ENCODE measurements at regions not wholly inside any gene's neighbourhood (a gene's known extent, or its start where the extent isn't known, plus 50 kb on each side); places are given as distances from the start of the nearest gene placed in this dataset.

GRCh38 chr13:50664951-50665350 lies 178.5 kb downstream of the DLEU7 start:
- WGBS, 5 donors: 91 to 100% (median 95%) methylated on average over 2 of the region's 2 CpGs
- peaks cover 0 to 5% (median 0%) of the 10 kb centered on the region in 6 donors for H3K4me1 ChIP-seq
- peaks cover 0 to 22% (median 10%) of the 10 kb centered on the region in 8 donors for H3K9me3 ChIP-seq
- no peaks in the 10 kb centered on the region for H3K36me3 ChIP-seq
- TF ChIP-seq POLR2A (IDR thresholded peaks at IDR 0.05) (no peak), POLR2AphosphoS5 (IDR thresholded peaks at IDR 0.05) (no peak), CTCF (IDR thresholded peaks at IDR 0.05 in 8 of 11, conservative IDR thresholded peaks at IDR 0.05 in 3 of 11) (no peak)
- no peak for DNase-seq
- H3K27ac ChIP-seq: no peak overlapping the region
- no peaks in the 10 kb centered on the region for H3K27me3 ChIP-seq (replicated peaks in 1 of 7)
- intact Hi-C loops (cut with DNase I; ENCODE audit: low total_unique reads): no loop called here
- H3K4me3 ChIP-seq: no peak overlapping the region

GRCh38 chr13:50668049-50668448 lies 175.4 kb downstream of the DLEU7 start:
- WGBS, 5 donors: 49 to 68% (median 59%) methylated on average over 6 of the region's 6 CpGs
- Histone ChIP-seq H3K4me3 (no peak overlapping the region), H3K4me1 (peaks cover 0 to 5% (median 0%) of the 10 kb centered on the region in 6 donors), H3K27ac (no peak overlapping the region), H3K27me3 (replicated peaks in 1 of 7) (no peaks in the 10 kb centered on the region), H3K9me3 (peaks cover 0 to 22% (median 10%) of the 10 kb centered on the region in 8 donors), H3K36me3 (no peaks in the 10 kb centered on the region)
- TF ChIP-seq POLR2AphosphoS5 (IDR thresholded peaks at IDR 0.05) (no peak), POLR2A (IDR thresholded peaks at IDR 0.05) (no peak), CTCF (IDR thresholded peaks at IDR 0.05 in 8 of 11, conservative IDR thresholded peaks at IDR 0.05 in 3 of 11) (no peak)
- no peak for DNase-seq
- intact Hi-C loops (cut with DNase I; ENCODE audit: low total_unique reads): no loop called here

- no peaks in the 10 kb centered on the region for H3K27me3 ChIP-seq (replicated peaks in 1 of 7)
- intact Hi-C loops (cut with DNase I; ENCODE audit: low total_unique reads): no loop called here
- H3K9me3 ChIP-seq: peaks cover 0 to 22% (median 10%) of the 10 kb centered on the region in 8 donors
- DNase-seq: no peak
- H3K4me3 ChIP-seq: no peak overlapping the region
- 57 to 74% (median 69%) methylated on average over 3 of the region's 3 CpGs for WGBS, 5 donors
- no peak overlapping the region for H3K27ac ChIP-seq
- no peaks in the 10 kb centered on the region for H3K36me3 ChIP-seq
- peaks cover 0 to 5% (median 0%) of the 10 kb centered on the region in 6 donors for H3K4me1 ChIP-seq
- no peak for TF ChIP-seq CTCF (IDR thresholded peaks at IDR 0.05 in 8 of 11, conservative IDR thresholded peaks at IDR 0.05 in 3 of 11)
- TF ChIP-seq POLR2A (IDR thresholded peaks at IDR 0.05): no peak
- TF ChIP-seq POLR2AphosphoS5 (IDR thresholded peaks at IDR 0.05): no peak
Observed at GRCh38 chr13:50668691-50669271, 174.7 kb downstream of the DLEU7 start.

GRCh38 chr13:50670272-50670671 lies 173.2 kb downstream of the DLEU7 start:
- H3K36me3 ChIP-seq: no peaks in the 10 kb centered on the region
- peaks cover 0 to 19% (median 10%) of the 10 kb centered on the region in 8 donors for H3K9me3 ChIP-seq
- intact Hi-C loops (cut with DNase I; ENCODE audit: low total_unique reads): no loop called here
- TF ChIP-seq POLR2A (IDR thresholded peaks at IDR 0.05): no peak
- no peak for TF ChIP-seq POLR2AphosphoS5 (IDR thresholded peaks at IDR 0.05)
- no peak for TF ChIP-seq CTCF (IDR thresholded peaks at IDR 0.05 in 8 of 11, conservative IDR thresholded peaks at IDR 0.05 in 3 of 11)
- H3K27ac ChIP-seq: no peak overlapping the region
- no peaks in the 10 kb centered on the region for H3K27me3 ChIP-seq (replicated peaks in 1 of 7)
- H3K4me1 ChIP-seq: peaks cover 0 to 5% (median 0%) of the 10 kb centered on the region in 6 donors
- no peak for DNase-seq
- WGBS, 5 donors: 96 to 98% (median 97%) methylated on average over 8 of the region's 8 CpGs
- H3K4me3 ChIP-seq: no peak overlapping the region
